HG02884 (cell line): ENCODE measurements at regions not wholly inside any gene's neighbourhood (a gene's known extent, or its start where the extent isn't known, plus 50 kb on each side); places are given as distances from the start of the nearest gene placed in this dataset.
"Not testable (repeated sequence)": the region's sequence is repeated elsewhere in the genome, so short reads cannot be mapped to it uniquely, and the experiment has no call there.

Experiments
- ATAC-seq: cut with Tn5 transposase; IDR thresholded peaks from one replicate; pipeline ENCODE4 v1.9.1; 2021; ENCODE audit warnings: mild to moderate bottlenecking, moderate library complexity; ENCODE audit not compliant: unreplicated experiment

DNA sequence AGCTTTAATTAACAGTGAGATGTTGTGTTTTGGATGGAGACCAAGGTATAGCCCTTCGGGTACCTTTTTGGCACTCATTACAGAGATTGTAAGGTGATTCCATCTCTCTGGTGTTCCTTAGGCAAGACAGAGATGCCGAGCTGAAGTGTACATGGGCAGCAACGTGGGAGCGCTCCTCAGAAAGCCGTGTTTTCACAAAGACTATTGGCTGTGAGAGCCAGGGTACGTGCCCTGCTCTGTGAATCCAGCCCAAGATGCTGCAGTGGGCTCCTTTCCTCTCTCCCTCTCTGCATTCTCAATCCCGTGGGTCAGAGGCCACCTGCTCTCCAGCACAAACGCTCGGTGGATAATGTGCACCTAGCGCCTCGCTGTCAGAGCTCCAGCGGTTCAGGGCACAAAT is 203.0 kb upstream of the EPHA4 start:
- ATAC-seq, result no peak

DNA sequence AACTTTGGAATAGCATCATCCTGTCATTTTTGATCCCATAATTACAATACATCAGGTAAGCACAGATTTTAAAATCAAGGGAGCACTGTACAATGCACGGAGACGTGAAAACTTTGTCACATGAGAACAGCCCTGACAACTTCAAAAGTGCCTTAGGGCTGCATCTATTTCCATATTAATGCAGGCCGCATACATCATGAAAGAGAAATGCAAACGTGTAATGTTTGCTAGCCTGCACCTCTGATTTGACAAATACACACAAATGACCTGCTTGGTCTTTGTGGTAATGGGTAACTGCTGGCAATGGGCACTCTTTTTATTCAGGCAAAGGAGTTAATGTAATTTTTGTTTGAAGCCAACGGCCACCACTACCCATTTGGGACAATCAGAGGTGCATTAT is 202.0 kb upstream of the EPHA4 start:
- ATAC-seq, result no peak

- no peak for ATAC-seq
Measured at GRCh38 chr2:221771297-221771696, 199.2 kb upstream of the EPHA4 start.

GRCh38 chr2:221767106-221768012 is 195.3 kb upstream of the EPHA4 start:
- no peak for ATAC-seq

- ATAC-seq, result no peak
Measured at GRCh38 chr2:221762496-221762895, 190.4 kb upstream of the EPHA4 start.

- no peak for ATAC-seq
Measured at GRCh38 chr2:221761260-221761659, 189.2 kb upstream of the EPHA4 start.

- ATAC-seq, result no peak
Measured at GRCh38 chr2:221758076-221758475, 186.0 kb upstream of the EPHA4 start.

GRCh38 chr2:221753401-221753800 is 181.3 kb upstream of the EPHA4 start:
- no peak for ATAC-seq

DNA sequence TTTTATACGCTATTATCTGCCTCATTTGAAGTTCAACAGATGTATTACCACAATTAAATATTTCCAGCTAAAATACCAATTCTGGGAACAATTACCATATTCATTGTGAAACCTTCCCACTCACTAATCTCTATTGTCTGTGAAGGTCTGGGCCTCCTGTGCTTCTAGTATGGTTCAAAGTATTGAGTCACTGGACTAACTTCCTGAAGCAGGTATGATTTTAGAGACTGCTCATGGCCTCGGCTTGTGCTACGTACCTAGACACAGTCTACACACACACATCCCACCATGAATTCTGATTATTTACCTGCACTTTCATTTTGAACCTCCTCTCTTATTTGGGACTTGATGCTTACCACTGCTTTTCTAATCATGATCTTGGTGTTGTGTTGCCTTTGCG is 180.7 kb upstream of the EPHA4 start:
- ATAC-seq, result no peak

DNA sequence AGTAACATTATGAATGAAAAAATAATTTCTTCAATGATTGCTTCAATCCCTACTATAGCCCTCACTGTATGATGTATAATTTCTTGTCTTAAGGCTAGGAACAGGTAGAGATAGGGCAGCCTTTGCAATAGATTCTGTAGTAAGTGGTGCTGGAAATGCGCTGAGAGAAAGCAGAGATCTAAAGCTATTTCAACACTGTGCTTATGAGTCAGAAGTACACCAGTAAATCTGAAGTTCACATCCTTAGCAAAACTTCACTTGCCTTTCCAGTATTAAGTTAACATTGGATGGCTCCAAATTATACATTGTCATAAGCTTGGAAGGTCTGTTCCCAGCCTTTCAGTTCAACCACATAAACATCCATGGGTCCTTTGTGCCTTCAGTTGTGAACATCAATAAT is 178.2 kb upstream of the EPHA4 start:
- no peak for ATAC-seq

DNA sequence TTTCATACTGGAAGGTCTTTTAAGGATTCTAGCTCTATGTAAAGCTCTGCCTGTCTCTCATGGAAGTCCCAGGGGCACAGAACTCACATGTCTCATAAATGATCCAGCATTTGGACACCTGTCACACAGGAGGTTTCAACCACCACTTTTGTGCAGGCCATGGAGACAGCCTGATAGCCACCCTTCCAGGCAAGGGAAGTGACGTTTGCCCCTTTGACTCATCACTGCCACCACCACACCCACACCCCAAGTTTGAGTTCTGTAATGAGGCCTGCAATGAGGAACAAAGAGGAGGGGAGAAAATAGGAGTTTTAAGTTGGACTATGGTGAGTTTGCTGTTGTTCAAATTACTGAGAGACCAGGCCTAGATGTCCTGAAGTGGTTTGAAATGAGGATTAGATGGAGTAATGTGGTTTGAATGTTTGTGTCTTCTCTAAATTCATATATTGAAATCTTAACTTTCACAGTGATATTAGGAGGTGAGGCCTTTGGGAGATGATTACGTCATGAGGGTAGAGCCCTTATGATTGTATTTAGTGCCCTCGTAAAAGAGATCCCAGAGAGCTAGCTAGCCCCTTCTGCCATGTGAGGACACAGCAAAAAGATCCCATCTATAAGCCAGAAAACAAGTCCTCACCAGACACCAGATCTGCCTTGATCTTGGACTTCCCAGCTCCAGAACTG is 175.3 kb upstream of the EPHA4 start:
- peak; percentile 87 for ATAC-seq

DNA sequence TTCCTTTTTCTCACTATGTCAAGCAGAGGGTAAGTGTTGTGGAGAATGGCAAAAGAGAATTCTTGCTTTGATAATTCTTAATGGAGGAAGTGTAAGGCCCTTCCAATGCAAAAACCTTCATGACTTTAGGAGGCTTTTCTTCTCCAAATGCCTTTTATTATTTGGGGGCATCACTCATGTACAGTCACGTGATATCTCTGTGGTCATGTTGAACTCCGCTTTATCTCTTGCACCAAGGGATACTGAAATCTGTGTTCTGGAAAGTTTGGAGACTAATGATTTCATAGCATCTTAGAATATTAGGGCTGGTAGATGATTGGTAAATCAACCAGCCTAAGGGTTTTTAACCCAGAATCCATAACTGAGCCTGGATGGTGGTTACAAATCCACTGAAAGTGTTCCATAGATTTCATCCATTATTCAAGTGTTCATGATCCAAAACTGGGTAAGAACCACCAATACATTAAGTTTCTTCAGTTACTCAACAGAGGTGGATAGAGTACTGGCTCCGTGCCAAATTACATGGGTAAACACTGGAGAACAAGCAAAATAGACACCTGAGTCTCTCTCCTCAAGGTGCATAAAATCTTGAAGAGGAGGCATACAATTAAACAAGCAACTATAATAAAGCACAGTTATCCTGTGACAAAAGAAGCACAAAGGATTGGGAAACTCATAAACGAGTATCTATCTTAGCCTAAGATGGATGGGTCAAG is 169.6 kb upstream of the EPHA4 start:
- ATAC-seq, result no peak

DNA sequence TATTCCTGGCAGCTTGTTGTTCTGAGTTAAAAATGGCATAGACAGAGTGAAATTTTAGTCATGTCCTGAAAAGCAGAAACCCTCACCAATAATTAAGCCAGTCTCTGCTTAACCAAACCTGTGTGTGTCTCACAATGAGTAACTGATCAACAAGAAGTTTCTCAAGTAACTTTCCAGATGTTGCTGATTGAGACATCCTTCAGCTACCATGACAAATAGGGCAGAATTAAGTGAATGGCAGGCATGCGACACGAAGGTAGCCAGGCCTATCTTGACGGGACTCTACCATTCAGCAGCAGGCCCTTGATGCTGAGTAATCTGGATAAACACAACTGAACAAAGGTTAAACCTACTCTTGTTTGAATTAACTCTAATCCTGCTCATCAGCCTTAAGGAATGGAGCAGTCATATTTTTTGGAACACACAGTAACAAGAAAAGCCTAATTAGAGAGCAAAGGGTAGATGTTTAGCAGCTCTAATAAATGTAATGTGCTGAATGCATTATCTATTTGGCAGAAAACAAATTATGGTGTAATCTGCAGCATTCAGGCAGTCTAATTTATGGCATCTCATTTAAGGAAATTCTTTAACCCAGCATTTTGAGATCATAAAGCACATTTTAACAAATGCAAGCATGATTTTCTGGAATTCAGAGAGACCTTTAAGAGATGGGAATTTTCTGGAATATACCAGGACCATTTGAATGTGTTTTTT is 159.5 kb upstream of the EPHA4 start:
- no peak for ATAC-seq

DNA sequence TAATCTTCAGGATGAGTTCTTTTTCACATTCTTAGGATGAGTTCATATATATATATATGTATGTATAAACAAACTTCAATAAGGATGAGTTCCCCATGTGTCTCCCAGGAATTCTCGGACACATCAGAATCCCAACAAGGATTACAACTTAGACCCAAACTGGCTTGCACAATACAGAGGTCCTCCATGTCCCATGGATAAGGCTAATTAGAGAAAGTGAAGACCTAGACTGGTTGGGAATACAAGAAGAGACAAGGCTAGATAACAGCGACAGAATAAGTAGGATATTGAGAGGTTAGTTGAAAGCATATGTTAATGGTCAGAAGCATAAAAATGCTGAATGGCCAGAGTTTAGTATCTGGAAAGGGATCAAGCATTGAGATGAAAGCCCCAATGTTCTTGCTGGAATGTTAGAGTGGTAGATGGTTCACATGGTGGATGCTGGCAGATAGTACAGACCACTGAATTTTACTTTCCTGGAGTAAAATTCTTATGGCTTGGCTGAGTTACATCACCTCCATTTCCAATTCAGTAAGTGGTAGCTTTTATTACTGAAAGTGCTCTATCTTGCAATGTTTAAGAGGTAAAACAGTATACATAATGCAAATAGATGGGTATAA is 154.9 kb upstream of the EPHA4 start:
- ATAC-seq, result no peak

GRCh38 chr2:221724631-221725203 is 152.6 kb upstream of the EPHA4 start:
- no peak for ATAC-seq

- ATAC-seq, result not testable (repeated sequence)
Measured at GRCh38 chr2:221724117-221724516, 152.0 kb upstream of the EPHA4 start.

DNA sequence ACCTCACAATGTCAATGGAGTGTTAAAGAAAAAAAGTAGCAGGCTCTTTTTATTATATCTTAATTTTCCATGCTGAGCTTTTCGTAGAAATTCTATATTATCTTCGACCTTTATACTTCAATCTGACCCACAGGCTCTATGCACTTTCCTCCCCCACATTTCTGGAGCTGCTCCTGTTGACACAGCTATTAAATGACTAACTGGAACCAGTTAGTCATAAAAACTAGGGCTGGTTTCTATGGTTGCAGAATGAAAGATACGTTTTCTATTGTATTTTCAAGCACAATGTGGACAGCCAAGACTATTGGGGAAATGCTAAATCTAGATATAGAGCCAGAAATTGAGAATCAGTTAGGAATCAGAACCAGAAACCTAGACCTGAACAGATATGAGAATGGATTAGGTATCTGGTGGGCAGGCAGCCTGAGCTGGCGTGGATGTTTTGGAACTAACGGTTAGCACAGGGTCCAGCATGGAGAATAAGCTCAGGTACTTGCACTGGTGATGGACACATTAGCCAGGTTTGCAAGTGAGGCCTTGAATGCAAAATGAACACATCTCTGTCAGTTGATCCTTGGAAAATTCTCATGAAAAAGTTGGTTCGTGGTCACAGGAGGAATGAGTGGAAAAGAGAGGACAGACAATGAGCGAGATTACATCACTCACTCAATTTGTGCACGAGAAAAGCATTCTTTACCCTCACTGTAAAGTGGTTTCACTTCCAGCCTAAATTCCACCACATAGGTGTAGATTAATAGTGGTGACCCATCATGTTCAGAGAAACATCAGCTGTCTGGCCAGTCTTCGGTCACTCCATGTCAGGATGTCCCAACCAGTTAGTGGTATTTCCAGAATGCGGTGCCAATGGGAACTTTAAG is 144.6 kb upstream of the EPHA4 start:
- no peak for ATAC-seq

DNA sequence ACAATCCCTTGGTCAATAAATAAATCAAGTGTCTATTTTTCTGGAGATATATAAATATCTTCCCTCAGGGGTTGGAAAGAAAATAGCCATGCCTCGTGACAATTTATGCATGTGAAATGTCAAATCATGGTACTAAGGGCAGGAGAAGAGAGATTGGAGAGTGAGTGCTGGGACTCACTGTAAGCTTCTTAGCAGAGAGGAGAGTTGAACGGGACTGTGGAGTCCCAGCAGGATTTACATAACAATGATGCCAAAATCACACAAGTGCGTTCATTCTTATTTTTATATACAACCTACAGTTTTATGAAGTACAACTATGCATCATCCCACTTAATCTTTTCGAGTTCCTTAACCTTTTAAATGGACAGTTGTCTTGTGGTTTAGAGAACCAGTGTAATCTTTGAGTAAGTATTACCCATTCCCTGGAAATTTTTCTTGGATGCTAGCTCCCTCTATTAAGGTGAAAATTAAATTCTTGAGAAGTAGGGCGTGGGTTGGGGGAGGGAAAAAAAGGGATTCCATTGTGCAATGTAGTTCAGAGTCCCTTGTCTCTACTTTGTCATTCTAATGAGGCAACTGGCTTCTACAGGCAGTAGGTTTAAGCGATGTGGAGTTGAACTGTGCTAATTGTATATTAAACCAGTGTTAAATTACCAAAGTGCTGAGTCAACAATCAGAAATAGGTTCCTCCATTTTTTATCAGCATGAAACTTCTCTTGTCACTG is 143.6 kb upstream of the EPHA4 start:
- no peak for ATAC-seq

GRCh38 chr2:221710744-221711143 is 138.6 kb upstream of the EPHA4 start:
- ATAC-seq, result no peak
